ENCODE measurements at regions not wholly inside any gene's neighbourhood (a gene's known extent, or its start where the extent isn't known, plus 50 kb on each side); places are given as distances from the start of the nearest gene placed in this dataset.

DNA sequence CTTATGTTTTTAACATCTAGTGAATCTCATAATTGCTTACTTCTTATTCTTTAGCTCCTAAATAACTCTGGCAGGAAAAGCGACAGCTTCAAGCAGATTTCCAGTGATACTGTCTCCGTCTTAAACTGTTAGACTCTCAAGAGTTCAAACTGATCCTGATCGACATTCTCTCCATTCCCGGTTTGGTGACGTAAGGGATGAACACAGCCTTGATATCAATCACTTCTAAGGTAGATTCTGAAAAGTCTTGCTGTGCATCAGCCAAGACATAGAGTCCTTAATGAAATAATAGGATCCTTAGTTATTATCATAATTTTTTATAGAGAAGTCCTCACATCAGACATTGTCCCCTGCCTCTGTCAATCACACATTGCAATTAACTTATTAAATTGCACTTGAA is 534.6 kb downstream of the TFEC start:
- Histone ChIP-seq H4K5ac (ENCODE audit: low read length) (no peak overlapping the region), H2BK15ac (replicated peaks; ENCODE audit: low read depth) (no peak overlapping the region), H3K79me2 (ENCODE audit: control insufficient read depth, insufficient read depth, low read length) (no peaks in the 10 kb centered on the region), H4K8ac (ENCODE audit: low read depth, low read length) (no peak overlapping the region), H3K27ac (ENCODE audit: low read depth, low read length) (no peak overlapping the region), H3K4me2 (ENCODE audit: low read length) (no peak overlapping the region), H3K23ac (ENCODE audit: low read length) (no peak overlapping the region), H3K18ac (ENCODE audit: low read length) (no peak overlapping the region), H3K27me3 (ENCODE audit: insufficient read depth, low read length, poor library complexity) (no peaks in the 10 kb centered on the region), H3K4ac (ENCODE audit: low read depth, low read length) (no peak overlapping the region), H2BK120ac (ENCODE audit: low read depth, low read length) (no peak overlapping the region), H2AK5ac (ENCODE audit: low read length) (no peak overlapping the region), H3K4me1 (ENCODE audit: control insufficient read depth, low read depth, low read length) (no peaks in the 10 kb centered on the region), H3K36me3 (ENCODE audit: control insufficient read depth, insufficient read depth, low read length) (no peaks in the 10 kb centered on the region), H3K79me1 (ENCODE audit: low read length) (no peaks in the 10 kb centered on the region), H3K56ac (ENCODE audit: low read length) (no peak overlapping the region), H2BK5ac (ENCODE audit: low read length) (no peak overlapping the region), H3K9ac (ENCODE audit: low read length) (no peak overlapping the region), H3K4me3 (ENCODE audit: low read length) (no peak overlapping the region)
- no peak for DNase-seq
- no CpG with 5 or more reads among the region's 5 CpGs for WGBS (ENCODE audit: extremely low coverage, insufficient coverage, low lambda C conversion rate)

GRCh38 chr7:115494529-115495147 is 535.9 kb downstream of the TFEC start:
- no peak overlapping the region for H3K4ac ChIP-seq (ENCODE audit: low read depth, low read length)
- no peak overlapping the region for H3K9ac ChIP-seq (ENCODE audit: low read length)
- no peaks in the 10 kb centered on the region for H3K79me2 ChIP-seq (ENCODE audit: control insufficient read depth, insufficient read depth, low read length)
- H3K4me2 ChIP-seq (ENCODE audit: low read length) = no peak overlapping the region
- DNase-seq = no peak
- H3K4me3 ChIP-seq (ENCODE audit: low read length) = no peak overlapping the region
- H4K8ac ChIP-seq (ENCODE audit: low read depth, low read length) = no peak overlapping the region
- no CpG with 5 or more reads among the region's 5 CpGs for WGBS (ENCODE audit: extremely low coverage, insufficient coverage, low lambda C conversion rate)
- H3K27me3 ChIP-seq (ENCODE audit: insufficient read depth, low read length, poor library complexity) = no peaks in the 10 kb centered on the region
- H4K5ac ChIP-seq (ENCODE audit: low read length) = no peak overlapping the region
- H2BK120ac ChIP-seq (ENCODE audit: low read depth, low read length) = no peak overlapping the region
- no peak overlapping the region for H2BK5ac ChIP-seq (ENCODE audit: low read length)
- no peaks in the 10 kb centered on the region for H3K79me1 ChIP-seq (ENCODE audit: low read length)
- no peaks in the 10 kb centered on the region for H3K4me1 ChIP-seq (ENCODE audit: control insufficient read depth, low read depth, low read length)
- H3K23ac ChIP-seq (ENCODE audit: low read length) = no peak overlapping the region
- no peak overlapping the region for H3K56ac ChIP-seq (ENCODE audit: low read length)
- no peak overlapping the region for H3K27ac ChIP-seq (ENCODE audit: low read depth, low read length)
- no peak overlapping the region for H2AK5ac ChIP-seq (ENCODE audit: low read length)
- no peak overlapping the region for H3K18ac ChIP-seq (ENCODE audit: low read length)
- H3K36me3 ChIP-seq (ENCODE audit: control insufficient read depth, insufficient read depth, low read length) = no peaks in the 10 kb centered on the region
- H2BK15ac ChIP-seq (replicated peaks; ENCODE audit: low read depth) = no peak overlapping the region

DNA sequence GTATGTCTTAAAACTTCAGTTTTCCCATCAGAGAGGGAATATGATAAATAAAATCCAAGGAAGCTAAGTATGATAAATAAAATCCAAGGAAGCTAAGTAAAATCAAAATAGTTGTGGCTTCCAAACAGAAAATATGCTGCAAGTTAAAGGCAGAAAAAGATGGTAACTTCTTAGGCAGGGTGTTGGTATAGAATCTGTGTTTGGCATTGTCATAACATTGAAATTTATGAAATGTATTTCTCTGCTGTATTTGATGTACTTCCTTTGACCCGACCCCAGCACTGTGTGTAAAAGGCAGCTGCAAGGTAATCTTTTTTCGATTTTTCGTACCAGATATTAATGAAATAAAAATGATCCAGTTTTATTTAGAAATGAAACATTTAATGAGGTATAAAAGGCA is 537.2 kb downstream of the TFEC start:
- Histone ChIP-seq H3K27ac (ENCODE audit: low read depth, low read length) (no peak overlapping the region), H2BK15ac (replicated peaks; ENCODE audit: low read depth) (no peak overlapping the region), H3K9ac (ENCODE audit: low read length) (no peak overlapping the region), H3K23ac (ENCODE audit: low read length) (no peak overlapping the region), H2BK120ac (ENCODE audit: low read depth, low read length) (no peak overlapping the region), H2BK5ac (ENCODE audit: low read length) (no peak overlapping the region), H3K79me1 (ENCODE audit: low read length) (no peaks in the 10 kb centered on the region), H3K56ac (ENCODE audit: low read length) (no peak overlapping the region), H4K8ac (ENCODE audit: low read depth, low read length) (no peak overlapping the region), H2AK5ac (ENCODE audit: low read length) (no peak overlapping the region), H3K4ac (ENCODE audit: low read depth, low read length) (no peak overlapping the region), H3K18ac (ENCODE audit: low read length) (no peak overlapping the region), H3K4me3 (ENCODE audit: low read length) (no peak overlapping the region), H3K36me3 (ENCODE audit: control insufficient read depth, insufficient read depth, low read length) (no peaks in the 10 kb centered on the region), H3K27me3 (ENCODE audit: insufficient read depth, low read length, poor library complexity) (no peaks in the 10 kb centered on the region), H3K4me1 (ENCODE audit: control insufficient read depth, low read depth, low read length) (no peaks in the 10 kb centered on the region), H4K5ac (ENCODE audit: low read length) (no peak overlapping the region), H3K79me2 (ENCODE audit: control insufficient read depth, insufficient read depth, low read length) (no peaks in the 10 kb centered on the region), H3K4me2 (ENCODE audit: low read length) (no peak overlapping the region)
- no CpG with 5 or more reads among the region's 3 CpGs for WGBS (ENCODE audit: extremely low coverage, insufficient coverage, low lambda C conversion rate)
- no peak for DNase-seq

DNA sequence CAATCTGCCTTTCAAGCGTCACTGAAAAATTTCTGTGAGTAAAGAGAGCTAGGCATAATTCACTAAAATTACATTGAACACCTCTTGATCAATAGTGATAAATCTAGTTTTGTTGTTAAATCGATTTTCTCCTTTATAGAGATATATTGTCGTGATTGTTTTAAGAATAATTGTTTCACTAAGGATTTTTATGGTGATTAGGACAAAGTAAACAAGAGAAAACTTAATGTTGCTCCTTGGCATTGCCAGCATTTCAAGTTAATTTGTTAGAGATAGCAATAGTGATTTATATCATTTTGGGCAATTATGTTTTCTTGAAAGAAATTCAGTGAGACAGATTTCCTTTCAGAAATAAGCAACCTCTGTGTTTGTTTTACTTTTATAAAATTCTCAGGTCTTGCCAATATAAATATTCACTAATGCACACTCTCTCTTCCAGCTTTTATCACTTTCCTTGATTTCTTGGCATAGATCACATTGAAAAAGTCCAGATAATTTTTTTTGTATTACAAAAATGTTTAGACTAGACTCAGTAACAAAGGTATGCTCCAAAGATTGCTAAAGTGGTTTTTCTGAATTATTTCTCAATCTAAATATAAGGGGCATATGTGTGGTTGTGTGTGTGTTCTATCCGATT is 538.7 kb downstream of the TFEC start:
- H3K4me2 ChIP-seq (ENCODE audit: low read length) = no peak overlapping the region
- no peaks in the 10 kb centered on the region for H3K36me3 ChIP-seq (ENCODE audit: control insufficient read depth, insufficient read depth, low read length)
- H3K9ac ChIP-seq (ENCODE audit: low read length) = no peak overlapping the region
- no peak overlapping the region for H4K8ac ChIP-seq (ENCODE audit: low read depth, low read length)
- H2AK5ac ChIP-seq (ENCODE audit: low read length) = no peak overlapping the region
- no peak overlapping the region for H4K5ac ChIP-seq (ENCODE audit: low read length)
- H3K27me3 ChIP-seq (ENCODE audit: insufficient read depth, low read length, poor library complexity) = no peaks in the 10 kb centered on the region
- H3K79me1 ChIP-seq (ENCODE audit: low read length) = no peaks in the 10 kb centered on the region
- H3K4me1 ChIP-seq (ENCODE audit: control insufficient read depth, low read depth, low read length) = no peaks in the 10 kb centered on the region
- DNase-seq = no peak
- no peak overlapping the region for H3K27ac ChIP-seq (ENCODE audit: low read depth, low read length)
- H3K79me2 ChIP-seq (ENCODE audit: control insufficient read depth, insufficient read depth, low read length) = no peaks in the 10 kb centered on the region
- no peak overlapping the region for H3K4me3 ChIP-seq (ENCODE audit: low read length)
- H3K18ac ChIP-seq (ENCODE audit: low read length) = no peak overlapping the region
- H3K4ac ChIP-seq (ENCODE audit: low read depth, low read length) = no peak overlapping the region
- WGBS (ENCODE audit: extremely low coverage, insufficient coverage, low lambda C conversion rate) = 100% methylated on average over 2 of the region's 4 CpGs
- no peak overlapping the region for H3K56ac ChIP-seq (ENCODE audit: low read length)
- no peak overlapping the region for H2BK15ac ChIP-seq (replicated peaks; ENCODE audit: low read depth)
- H2BK120ac ChIP-seq (ENCODE audit: low read depth, low read length) = no peak overlapping the region
- H2BK5ac ChIP-seq (ENCODE audit: low read length) = no peak overlapping the region
- no peak overlapping the region for H3K23ac ChIP-seq (ENCODE audit: low read length)

DNA sequence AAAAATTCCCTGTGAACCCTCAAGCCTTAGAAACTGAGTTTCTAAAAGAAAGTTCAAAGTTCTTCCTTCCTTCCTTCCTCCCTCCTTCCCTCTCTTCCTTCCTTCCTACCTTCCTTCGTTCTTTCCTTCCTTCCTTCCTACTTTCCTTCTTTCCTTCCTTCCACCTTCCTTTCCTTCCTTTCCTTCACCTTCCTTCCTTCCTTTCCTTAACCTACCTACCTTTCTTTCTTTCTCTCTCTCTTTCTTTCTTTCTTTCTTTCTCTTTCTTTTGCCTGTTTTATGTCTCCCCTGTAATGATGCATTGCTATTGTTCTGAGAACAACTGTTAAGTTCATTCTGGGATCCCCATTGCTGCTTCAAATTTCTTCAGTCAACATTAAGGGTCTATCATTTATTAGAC is 551.1 kb downstream of the TFEC start:
- Histone ChIP-seq H3K4me3 (ENCODE audit: low read length) (no peak overlapping the region), H3K23ac (ENCODE audit: low read length) (no peak overlapping the region), H3K9ac (ENCODE audit: low read length) (no peak overlapping the region), H3K18ac (ENCODE audit: low read length) (no peak overlapping the region), H3K4me1 (ENCODE audit: control insufficient read depth, low read depth, low read length) (peaks cover 3% of the 10 kb centered on the region), H3K4me2 (ENCODE audit: low read length) (no peak overlapping the region), H4K5ac (ENCODE audit: low read length) (no peak overlapping the region), H3K79me1 (ENCODE audit: low read length) (no peaks in the 10 kb centered on the region), H2BK5ac (ENCODE audit: low read length) (no peak overlapping the region), H3K4ac (ENCODE audit: low read depth, low read length) (no peak overlapping the region), H3K79me2 (ENCODE audit: control insufficient read depth, insufficient read depth, low read length) (no peaks in the 10 kb centered on the region), H3K27ac (ENCODE audit: low read depth, low read length) (no peak overlapping the region), H2AK5ac (ENCODE audit: low read length) (no peak overlapping the region), H3K36me3 (ENCODE audit: control insufficient read depth, insufficient read depth, low read length) (no peaks in the 10 kb centered on the region), H2BK120ac (ENCODE audit: low read depth, low read length) (no peak overlapping the region), H4K8ac (ENCODE audit: low read depth, low read length) (no peak overlapping the region), H2BK15ac (replicated peaks; ENCODE audit: low read depth) (no peak overlapping the region), H3K27me3 (ENCODE audit: insufficient read depth, low read length, poor library complexity) (no peaks in the 10 kb centered on the region), H3K56ac (ENCODE audit: low read length) (no peak overlapping the region)
- no peak for DNase-seq
- 100% methylated on average over 1 of the region's 1 CpG for WGBS (ENCODE audit: extremely low coverage, insufficient coverage, low lambda C conversion rate)

DNA sequence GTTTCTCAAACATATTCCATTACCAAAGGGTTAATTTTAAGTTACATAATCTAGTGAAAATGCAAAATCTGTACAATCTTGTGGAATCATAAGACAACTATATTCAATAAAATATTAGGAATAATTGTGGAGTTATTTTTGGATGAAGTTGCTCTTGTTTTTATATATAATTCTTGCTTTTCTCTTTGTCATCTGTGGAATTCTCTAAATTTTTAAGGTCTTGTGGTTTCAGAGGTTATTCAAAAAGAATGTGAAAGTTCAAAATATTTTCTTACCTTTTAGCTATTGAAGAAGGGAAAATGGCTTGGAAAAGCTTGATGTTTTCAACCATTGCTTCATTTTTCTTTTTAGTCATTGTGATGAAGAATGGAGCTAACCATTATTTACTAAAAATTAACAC is 552.1 kb downstream of the TFEC start:
- Histone ChIP-seq H2AK5ac (ENCODE audit: low read length) (no peak overlapping the region), H3K18ac (ENCODE audit: low read length) (no peak overlapping the region), H3K4me3 (ENCODE audit: low read length) (no peak overlapping the region), H2BK15ac (replicated peaks; ENCODE audit: low read depth) (no peak overlapping the region), H3K56ac (ENCODE audit: low read length) (no peak overlapping the region), H3K27me3 (ENCODE audit: insufficient read depth, low read length, poor library complexity) (no peaks in the 10 kb centered on the region), H4K5ac (ENCODE audit: low read length) (no peak overlapping the region), H3K4ac (ENCODE audit: low read depth, low read length) (no peak overlapping the region), H3K27ac (ENCODE audit: low read depth, low read length) (no peak overlapping the region), H3K9ac (ENCODE audit: low read length) (no peak overlapping the region), H3K36me3 (ENCODE audit: control insufficient read depth, insufficient read depth, low read length) (no peaks in the 10 kb centered on the region), H3K23ac (ENCODE audit: low read length) (no peak overlapping the region), H2BK120ac (ENCODE audit: low read depth, low read length) (no peak overlapping the region), H3K4me2 (ENCODE audit: low read length) (no peak overlapping the region), H3K79me1 (ENCODE audit: low read length) (no peaks in the 10 kb centered on the region), H2BK5ac (ENCODE audit: low read length) (no peak overlapping the region), H4K8ac (ENCODE audit: low read depth, low read length) (no peak overlapping the region), H3K4me1 (ENCODE audit: control insufficient read depth, low read depth, low read length) (peaks cover 3% of the 10 kb centered on the region), H3K79me2 (ENCODE audit: control insufficient read depth, insufficient read depth, low read length) (no peaks in the 10 kb centered on the region)
- no peak for DNase-seq

Measured in mesendoderm (in vitro differentiated cells).